ENCODE measurements at regions not wholly inside any gene's neighbourhood (a gene's known extent, or its start where the extent isn't known, plus 50 kb on each side); places are given as distances from the start of the nearest gene placed in this dataset.

DNA sequence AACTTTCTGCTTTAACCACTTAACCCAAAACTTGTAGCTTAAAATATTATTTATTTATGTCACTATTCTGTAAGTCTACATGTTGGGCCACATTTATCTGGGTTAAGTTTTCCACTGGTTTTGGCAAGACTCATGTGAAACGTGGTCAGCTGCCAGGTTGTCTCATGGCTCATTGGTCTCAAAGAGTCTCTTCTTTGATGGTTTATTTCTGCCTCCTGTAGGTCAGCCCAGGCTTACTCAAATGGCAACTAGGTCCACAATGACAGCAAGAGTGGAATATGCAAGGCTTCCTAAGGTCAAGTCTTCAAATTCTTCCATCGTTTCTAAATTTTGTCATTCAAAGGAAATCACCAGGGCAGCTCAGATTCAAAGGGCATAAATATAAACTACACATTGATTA, 828.7 kb downstream of the PCDH7 start:
- TF ChIP-seq POLR2AphosphoS5 (IDR thresholded peaks at IDR 0.05) = no peak
- TF ChIP-seq POLR2A (IDR thresholded peaks at IDR 0.05) = no peak
- TF ChIP-seq CTCF (IDR thresholded peaks at IDR 0.05) = no peak
